ENCODE measurements at regions not wholly inside any gene's neighbourhood (a gene's known extent, or its start where the extent isn't known, plus 50 kb on each side); places are given as distances from the start of the nearest gene placed in this dataset.

DNA sequence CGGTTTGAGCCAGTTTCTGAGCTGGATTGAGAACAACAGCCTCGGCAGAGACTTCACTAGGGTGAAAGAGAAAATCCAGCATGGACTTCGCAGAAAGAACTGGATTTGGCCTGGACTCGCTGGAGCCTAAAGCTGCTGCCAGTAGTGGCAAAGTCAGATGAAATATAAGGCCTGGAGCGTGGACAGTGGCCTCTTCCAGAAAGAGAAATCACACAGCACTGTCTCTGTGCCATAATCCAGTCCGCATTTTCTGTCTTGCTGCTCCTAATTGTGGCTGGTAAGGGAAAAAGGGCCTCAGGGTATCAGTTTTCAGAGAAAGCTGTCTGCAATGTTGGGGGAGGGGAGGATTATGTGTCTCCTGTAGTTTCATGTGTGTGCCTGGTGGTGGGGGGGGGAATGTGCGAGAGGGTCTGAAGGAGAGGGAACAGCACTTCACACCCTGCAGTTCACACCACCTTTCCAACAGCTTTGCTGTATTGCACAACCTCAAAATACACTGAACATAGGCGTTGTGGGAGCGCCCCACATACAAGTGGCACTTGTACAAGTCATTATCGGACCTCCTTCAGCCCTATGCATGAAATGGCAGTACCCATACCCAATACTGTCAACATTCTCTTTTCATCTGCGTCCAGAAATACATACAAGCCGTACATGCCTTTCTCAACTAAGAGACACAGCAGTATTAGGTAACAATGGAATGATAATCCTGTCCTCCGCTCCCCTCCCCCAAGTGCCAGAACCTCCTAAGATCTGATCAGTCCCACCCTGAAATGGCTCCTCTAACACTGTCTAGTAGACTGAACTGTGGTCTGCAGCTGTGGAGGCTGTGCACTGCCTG is 107.5 kb upstream of the ATF7IP start (continued):
- TF ChIP-seq, protein P1, sequence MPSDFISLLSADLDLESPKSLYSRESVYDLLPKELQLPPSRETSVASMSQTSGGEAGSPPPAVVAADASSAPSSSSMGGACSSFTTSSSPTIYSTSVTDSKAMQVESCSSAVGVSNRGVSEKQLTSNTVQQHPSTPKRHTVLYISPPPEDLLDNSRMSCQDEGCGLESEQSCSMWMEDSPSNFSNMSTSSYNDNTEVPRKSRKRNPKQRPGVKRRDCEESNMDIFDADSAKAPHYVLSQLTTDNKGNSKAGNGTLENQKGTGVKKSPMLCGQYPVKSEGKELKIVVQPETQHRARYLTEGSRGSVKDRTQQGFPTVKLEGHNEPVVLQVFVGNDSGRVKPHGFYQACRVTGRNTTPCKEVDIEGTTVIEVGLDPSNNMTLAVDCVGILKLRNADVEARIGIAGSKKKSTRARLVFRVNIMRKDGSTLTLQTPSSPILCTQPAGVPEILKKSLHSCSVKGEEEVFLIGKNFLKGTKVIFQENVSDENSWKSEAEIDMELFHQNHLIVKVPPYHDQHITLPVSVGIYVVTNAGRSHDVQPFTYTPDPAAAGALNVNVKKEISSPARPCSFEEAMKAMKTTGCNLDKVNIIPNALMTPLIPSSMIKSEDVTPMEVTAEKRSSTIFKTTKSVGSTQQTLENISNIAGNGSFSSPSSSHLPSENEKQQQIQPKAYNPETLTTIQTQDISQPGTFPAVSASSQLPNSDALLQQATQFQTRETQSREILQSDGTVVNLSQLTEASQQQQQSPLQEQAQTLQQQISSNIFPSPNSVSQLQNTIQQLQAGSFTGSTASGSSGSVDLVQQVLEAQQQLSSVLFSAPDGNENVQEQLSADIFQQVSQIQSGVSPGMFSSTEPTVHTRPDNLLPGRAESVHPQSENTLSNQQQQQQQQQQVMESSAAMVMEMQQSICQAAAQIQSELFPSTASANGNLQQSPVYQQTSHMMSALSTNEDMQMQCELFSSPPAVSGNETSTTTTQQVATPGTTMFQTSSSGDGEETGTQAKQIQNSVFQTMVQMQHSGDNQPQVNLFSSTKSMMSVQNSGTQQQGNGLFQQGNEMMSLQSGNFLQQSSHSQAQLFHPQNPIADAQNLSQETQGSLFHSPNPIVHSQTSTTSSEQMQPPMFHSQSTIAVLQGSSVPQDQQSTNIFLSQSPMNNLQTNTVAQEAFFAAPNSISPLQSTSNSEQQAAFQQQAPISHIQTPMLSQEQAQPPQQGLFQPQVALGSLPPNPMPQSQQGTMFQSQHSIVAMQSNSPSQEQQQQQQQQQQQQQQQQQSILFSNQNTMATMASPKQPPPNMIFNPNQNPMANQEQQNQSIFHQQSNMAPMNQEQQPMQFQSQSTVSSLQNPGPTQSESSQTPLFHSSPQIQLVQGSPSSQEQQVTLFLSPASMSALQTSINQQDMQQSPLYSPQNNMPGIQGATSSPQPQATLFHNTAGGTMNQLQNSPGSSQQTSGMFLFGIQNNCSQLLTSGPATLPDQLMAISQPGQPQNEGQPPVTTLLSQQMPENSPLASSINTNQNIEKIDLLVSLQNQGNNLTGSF (CRISPR knock-in tag; IDR thresholded peaks at IDR 0.05) = no peak
- TF ChIP-seq TBP (CRISPR knock-in tag; IDR thresholded peaks at IDR 0.05) (no peak), KLF13 (CRISPR knock-in tag; IDR thresholded peaks at IDR 0.05) (no peak), CCDC6 (CRISPR knock-in tag; IDR thresholded peaks at IDR 0.05) (peak; percentile 79; the same call in 1 of the 2 replicates), U2AF2 (IDR thresholded peaks at IDR 0.05; ENCODE audit: low read depth, low read length) (no peak), GABPB1 (CRISPR knock-in tag; IDR thresholded peaks at IDR 0.05) (peak; percentile 38; the same call in 1 of the 2 replicates), ZNF276 (CRISPR knock-in tag; IDR thresholded peaks at IDR 0.05; ENCODE audit: low read depth) (0 out of 2 replicates have a peak, but pooled peaks have one; percentile 43), RFXAP (CRISPR knock-in tag; IDR thresholded peaks at IDR 0.05; ENCODE audit: borderline replicate concordance) (peak; percentile 45; the same call in 1 of the 2 replicates), ZNF75D (CRISPR knock-in tag; IDR thresholded peaks at IDR 0.05; ENCODE audit: borderline replicate concordance) (no peak), ZFX (CRISPR knock-in tag; IDR thresholded peaks at IDR 0.05; ENCODE audit: low read depth) (peak; percentile 76), ZBTB44 (CRISPR knock-in tag; IDR thresholded peaks at IDR 0.05) (no peak), MYNN (CRISPR knock-in tag; IDR thresholded peaks at IDR 0.05; ENCODE audit: low read depth) (no peak), FOSL2 (CRISPR knock-in tag; IDR thresholded peaks at IDR 0.05) (peak; percentile 30; the same call in 1 of the 2 replicates), ZNF317 (CRISPR knock-in tag; IDR thresholded peaks at IDR 0.05) (0 out of 2 replicates have a peak, but pooled peaks have one; percentile 57), ZNF740 (CRISPR knock-in tag; IDR thresholded peaks at IDR 0.05) (peak; percentile 88), HOXA9 (CRISPR knock-in tag; IDR thresholded peaks at IDR 0.05; ENCODE audit: borderline replicate concordance) (no peak), MAFG (CRISPR knock-in tag; IDR thresholded peaks at IDR 0.05) (no peak), ZSCAN21 (CRISPR knock-in tag; IDR thresholded peaks at IDR 0.05; ENCODE audit: borderline replicate concordance) (no peak), ZNF580 (CRISPR knock-in tag; IDR thresholded peaks at IDR 0.05; ENCODE audit: borderline replicate concordance, low read depth) (peak; percentile 83), ZNF816 (CRISPR knock-in tag; IDR thresholded peaks at IDR 0.05; ENCODE audit: borderline replicate concordance) (no peak)

Measured in HepG2 (cell line).